HG02798 (cell line): ENCODE measurements at regions not wholly inside any gene's neighbourhood (a gene's known extent, or its start where the extent isn't known, plus 50 kb on each side); places are given as distances from the start of the nearest gene placed in this dataset.
"Not testable (repeated sequence)": the region's sequence is repeated elsewhere in the genome, so short reads cannot be mapped to it uniquely, and the experiment has no call there.

ENCODE experiments used
- ATAC-seq: cut with Tn5 transposase; IDR thresholded peaks from one replicate; pipeline ENCODE4 v1.9.1; 2021; ENCODE audit warnings: mild to moderate bottlenecking; ENCODE audit not compliant: unreplicated experiment, poor library complexity

DNA sequence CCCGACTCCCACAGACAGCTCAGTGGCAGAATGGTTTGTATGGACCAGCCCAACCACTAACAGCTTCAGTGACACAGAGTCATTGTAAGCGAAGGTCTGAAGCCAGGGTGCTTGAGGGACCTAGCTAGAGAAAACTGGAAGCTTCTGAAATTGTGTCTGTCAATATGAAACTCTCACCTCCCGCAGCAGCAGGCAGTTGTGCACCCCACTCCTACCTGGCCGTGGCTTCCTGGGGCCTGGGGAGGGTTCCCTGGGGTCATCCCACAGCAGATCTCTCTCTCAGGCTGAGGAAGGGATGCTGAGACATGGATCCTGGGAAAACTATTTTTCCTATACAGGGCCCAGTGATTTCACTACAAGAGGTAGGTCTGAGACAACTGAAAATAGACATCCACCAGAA lies 229.5 kb downstream of the TFCP2L1 start:
- ATAC-seq: no peak

DNA sequence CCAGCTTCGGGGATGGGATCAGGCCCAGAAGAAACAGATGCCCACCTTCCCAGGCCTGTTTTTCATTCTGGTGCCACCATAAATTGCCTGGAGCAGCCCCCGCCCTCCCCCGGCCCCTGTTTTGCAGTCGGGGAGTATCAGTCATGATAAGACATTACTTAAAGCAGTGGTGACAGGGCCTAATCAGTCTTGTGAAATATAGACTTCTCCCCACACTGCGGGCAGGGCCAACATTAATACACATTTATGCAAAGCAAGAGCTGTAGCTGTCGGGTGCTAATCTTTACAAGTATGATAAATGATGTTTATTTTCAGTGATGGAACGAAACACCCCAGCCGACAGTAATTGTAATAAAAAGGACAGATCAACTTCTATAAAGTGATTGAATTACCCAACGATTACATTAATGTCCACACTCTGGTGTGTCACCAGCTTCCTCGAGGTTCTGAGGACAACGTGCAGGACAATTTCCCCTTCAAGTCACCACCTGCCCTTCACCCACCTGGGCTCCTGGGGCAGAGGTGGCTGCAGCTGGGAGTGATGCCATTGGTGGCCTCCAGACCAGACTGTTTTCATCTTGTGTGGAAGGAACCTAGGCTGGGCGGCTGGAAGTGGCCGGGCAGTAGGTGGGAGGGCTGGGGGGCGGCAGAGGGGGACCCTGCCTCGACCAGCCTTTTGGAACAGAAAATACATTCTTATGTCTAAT lies 226.0 kb downstream of the TFCP2L1 start:
- no peak for ATAC-seq

DNA sequence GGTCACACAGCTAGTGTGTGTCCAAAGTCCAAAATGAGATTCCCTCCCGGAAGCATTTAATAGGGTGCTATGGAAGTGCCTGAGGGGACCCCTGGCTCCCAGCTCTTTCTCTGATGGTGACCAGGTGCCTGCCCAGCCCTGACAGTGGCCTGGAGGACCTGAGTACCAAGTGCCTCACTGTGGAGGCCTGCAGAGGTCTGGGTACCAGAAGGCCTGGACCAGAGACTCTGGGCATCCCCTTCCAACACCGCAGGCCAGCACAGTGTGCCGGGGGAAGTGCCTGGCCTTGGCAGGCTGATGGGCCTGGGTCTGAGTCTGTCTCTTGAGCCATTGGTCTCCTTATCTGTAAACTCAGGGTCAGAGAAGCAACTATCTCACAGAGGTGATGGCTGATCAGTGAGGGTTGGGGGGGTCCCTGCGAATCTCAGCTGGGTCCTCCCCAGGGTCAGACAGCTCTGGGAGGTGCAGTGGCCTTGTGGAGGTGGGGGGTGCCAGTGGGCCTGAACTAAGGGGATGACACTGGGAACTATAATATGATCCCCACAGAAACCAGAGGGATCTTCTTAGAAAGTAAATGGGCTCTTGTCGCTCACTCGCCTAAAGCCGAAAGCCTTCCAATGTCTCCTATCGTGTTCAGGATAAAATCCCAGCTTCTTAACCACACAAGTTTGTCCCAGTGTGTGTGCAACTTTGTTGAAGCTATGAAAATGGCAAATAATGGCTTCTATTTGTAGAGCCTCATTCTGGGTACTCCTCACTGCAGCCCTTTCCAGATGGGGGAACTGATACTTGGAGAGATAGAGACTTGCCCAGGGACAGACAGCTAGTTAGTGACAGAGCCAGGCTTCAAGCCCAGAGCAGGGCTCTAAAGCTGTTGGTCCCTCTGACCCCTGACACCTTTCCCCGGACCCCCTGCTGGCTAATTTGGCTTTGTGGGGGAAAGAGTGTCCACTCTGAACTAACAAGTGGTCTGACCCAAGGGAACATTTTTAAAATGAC lies 225.1 kb downstream of the TFCP2L1 start:
- ATAC-seq: no peak

DNA sequence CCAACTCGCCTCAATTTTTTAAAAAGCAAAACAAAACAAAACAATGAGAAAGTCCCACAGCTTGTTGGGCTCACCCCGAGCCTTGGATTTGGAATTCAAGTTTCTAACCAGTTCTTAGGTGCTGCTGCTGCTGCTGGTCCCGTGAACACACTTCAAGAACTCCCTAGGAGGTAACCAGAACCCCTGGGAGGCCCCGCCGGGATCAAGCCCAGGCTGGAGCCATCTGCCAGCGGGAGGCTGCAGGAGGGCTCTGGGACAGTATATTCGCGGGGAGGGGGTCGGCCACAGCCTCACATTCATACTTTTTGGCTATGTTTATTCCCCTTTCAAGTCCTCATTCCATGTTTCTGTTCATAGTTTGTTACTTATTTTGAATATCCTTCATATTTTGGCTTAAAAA lies 223.4 kb downstream of the TFCP2L1 start:
- ATAC-seq: no peak

DNA sequence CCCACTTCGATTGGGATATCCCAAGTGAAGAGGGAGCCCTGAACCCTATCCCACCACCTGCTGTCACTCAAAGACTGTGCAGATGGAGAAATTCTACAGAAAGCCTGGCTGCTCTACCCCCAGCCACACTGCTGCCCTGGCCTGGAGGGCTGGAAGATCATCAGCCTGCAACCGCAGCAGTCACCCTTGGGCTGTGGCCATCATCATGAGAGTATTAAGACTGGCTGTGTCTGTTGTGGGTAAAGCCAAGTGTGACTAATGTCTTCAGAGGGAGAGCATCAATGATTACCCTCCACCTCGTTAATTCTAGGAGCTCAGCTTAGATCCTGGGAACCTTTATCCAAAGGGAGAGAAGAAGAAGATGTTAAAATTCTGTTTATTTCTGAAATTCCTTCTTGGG lies 221.5 kb downstream of the TFCP2L1 start:
- no peak for ATAC-seq

DNA sequence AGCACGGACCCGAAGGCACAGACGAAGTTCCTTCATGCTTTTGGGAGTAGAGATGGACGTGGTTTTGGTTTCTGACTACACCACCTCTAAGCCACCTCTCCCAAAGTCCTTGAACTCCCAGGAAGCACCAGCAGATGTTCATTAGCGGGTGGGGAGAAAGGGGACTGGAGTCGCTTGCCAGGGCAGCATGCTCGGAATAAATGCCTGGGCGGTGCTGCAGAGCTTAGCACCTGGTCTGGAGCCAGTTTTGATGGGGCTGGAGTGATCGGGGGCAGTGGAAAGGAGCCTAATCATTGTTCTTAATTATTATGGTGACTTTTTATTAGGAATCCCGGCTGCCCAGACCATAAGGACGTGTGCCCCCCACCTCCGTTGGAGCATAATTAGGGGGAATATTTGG lies 220.8 kb downstream of the TFCP2L1 start:
- no peak for ATAC-seq

DNA sequence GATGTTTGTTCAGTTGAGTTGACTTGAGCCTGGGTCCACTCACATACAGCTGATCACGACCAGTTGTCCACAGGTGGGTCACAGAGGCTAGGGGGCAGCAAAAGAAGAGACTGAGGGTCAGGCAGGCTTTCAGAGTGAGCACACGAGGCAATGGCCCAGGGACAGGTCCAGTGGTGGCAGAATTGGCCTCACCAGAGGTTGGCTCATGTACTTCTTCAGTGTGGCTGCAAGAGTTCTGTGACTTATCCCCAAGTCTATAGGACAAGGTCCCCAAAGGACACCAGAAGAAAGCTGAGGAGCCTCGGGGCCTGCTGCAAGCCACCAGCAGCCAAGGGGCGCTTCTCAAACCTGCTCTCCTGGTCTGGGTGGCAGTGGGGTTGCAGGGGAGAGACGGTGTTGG lies 219.8 kb downstream of the TFCP2L1 start:
- no peak for ATAC-seq

DNA sequence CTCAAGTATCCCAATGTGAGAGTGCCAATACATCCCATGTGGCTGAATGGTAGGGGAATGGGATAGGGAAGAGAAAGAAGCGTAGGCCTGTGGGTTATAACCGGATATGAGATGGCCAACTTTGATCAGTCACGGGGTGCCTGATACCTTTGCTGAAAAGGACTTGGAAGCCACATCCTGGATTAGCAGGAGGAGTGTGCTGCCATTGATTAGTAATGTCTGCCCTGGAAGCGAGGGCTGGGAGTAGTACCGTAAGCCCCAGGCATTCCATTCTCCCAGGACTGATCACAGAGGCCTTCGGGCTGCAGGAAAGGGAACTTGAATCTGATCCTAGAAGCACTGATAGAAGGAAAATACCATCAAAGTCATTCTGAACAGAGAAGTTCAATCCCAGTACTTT lies 218.5 kb downstream of the TFCP2L1 start:
- no peak for ATAC-seq

DNA sequence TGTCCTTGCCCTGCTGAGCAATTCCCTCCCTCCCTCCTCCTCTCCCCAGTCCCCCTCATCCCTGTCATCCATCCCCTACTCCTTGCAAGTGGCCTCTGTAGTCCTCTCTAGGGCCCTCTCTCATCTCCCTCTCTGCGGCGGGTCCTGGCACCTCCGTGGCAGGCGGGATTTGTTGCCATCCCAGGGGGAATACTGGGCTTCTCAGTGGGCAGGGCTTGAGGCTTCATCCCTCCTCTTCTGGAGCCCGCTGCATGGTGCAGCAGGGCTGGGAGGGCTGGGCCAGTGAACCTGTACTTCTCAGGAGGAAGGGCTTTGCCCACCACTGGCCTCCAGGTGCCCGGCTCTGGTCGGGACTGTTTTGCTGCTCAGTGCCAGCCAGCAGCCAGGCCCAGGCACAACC lies 216.2 kb downstream of the TFCP2L1 start:
- ATAC-seq: no peak

DNA sequence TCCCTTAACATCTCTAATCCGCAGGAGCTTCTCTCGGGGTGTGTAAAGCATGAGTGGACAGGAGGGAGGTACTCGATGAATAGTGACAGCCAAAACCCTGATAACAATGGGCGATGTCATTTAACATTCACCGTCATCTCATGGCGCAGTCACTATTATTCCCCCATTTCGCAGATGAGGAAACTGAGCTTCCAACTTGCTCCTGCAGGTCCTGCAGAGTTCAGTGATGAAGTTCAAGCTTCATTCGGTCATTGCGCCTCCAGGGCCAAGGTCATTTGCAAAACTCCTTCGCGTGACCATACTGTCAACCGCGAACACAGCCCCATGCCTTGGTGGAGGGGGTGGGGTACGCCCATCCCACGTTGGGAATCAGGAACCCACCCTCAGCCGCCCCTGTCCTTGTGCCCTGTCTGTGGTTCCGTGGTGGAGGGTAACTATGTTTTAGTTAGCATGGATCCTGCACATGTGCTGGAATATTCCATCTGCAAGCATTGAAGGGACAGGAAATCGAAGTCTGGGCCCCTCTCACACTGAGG lies 215.5 kb downstream of the TFCP2L1 start:
- no peak for ATAC-seq

DNA sequence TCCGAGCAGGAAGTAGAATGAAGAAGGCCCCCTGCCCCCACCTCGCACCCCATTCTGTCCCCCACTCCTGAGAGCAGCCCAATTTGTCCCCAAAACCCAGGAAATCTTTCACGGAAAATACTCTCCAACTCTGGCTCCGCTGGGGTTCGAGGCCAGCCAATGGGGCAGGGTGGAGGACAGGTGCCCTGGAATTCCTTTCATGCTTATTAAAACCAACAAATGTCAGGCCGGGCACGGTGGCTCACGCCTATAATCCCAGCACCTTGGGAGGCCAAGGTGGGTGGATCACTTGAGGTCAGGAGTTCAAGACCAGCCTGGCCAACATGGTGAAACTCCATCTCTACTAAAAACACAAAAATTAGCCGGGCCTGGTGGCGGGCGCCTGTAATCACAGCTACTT lies 214.9 kb downstream of the TFCP2L1 start:
- ATAC-seq: not testable (repeated sequence)

DNA sequence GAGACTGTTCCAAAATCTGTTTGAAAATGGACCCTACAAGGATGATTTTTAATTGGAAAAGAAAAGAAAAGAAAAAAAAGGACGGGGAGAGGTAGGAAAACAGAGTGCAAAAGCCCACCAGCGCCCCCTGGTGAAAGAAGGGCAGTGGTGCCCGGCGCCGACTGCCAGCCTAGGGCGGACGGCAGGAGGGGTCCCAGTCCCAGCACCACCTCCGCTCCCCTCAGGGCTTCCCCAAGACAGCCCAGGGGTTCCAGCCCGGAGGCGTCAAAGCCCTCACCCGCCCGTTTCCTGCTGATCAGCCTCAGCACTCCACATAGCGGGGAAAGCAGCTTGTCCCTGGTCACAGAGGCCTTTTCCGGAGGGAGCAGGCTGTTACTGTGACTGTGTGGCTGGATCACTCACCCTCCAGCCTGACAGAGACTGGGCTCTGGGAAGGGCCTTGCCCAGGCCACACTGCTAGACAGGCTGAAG lies 213.9 kb downstream of the TFCP2L1 start:
- peak; percentile 50 for ATAC-seq

DNA sequence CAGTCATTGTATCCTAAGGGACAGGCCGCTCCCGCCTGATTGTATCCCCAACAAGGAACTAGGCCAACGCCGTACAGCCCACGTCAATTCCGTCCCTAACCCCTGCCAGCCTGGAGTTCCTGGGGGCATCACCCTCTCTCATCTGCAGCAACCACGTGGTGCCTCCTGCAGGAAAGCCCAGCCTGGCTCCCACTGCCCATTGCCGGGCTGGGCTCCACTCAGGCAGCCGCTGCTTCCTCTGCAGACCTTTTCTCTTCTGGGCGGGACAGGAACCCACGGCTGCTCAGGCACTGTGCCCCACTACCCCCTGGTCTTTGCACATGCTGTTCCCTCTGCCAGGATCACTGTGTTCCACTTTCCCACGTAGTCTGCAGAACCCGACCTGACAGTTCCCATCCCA lies 212.2 kb downstream of the TFCP2L1 start:
- no peak for ATAC-seq

DNA sequence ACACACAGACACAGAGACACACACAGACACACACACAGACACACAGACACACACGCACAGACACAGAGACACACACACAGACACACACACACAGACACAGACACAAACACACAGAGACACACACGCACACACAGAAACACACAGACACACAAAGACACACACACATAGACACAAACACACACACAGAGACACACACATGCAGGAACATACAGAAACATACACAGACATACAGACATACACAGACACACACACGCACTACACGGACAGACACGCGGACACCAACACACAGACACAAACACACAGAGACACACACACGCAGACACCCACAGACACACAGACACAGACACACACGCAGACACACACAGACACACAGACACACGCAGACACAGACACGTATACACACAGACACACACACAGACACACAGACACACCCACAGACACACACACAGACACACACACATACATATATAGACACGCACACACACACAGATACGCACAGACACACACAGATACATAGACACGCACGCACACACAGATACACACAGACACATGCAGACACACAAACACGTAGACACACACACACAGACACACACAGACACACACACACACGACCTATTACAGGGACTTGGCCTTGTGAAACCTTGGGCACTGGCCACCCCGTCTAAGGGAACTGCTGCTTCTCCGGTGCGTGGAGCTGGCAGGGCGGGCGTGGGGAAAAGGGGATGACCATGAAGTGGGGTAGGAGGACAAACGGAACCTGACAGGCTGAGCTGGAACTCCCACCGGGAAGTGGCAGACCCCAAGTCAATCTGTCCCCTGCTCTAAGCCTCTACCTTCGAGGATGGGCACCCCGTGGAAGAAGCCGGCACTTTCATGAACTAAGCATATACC lies 211.4 kb downstream of the TFCP2L1 start:
- ATAC-seq: no peak

DNA sequence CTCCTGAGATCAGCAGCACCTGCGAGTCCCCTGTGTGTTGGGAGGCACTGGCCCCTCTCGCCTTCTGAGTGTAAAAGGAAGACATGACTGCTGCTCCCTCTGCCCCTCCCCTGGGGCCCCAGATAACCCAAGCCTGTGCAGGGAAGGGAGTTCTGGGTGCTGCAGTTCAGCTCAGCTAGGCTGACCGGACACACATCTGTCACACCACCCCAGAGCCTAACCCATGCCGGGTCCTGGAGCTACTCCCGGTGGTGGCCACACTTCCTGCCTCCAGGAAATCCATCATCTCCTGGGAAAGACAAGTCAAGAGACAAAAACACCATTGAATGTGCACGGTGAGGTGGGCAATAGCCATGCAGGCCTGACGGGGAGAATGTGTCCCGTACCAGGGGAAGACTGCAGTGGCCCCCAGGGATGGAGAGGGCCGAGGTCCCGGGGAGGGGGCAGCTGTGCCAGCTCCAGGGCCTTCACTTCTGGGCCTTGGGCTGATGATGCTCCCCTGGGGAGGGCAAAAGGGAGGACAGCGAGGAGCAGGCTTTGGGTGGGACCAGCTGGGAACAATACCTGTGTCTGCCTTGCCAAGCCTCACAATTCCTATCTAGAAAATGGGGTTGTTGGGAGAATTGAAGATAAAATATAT lies 210.6 kb downstream of the TFCP2L1 start:
- ATAC-seq: no peak

DNA sequence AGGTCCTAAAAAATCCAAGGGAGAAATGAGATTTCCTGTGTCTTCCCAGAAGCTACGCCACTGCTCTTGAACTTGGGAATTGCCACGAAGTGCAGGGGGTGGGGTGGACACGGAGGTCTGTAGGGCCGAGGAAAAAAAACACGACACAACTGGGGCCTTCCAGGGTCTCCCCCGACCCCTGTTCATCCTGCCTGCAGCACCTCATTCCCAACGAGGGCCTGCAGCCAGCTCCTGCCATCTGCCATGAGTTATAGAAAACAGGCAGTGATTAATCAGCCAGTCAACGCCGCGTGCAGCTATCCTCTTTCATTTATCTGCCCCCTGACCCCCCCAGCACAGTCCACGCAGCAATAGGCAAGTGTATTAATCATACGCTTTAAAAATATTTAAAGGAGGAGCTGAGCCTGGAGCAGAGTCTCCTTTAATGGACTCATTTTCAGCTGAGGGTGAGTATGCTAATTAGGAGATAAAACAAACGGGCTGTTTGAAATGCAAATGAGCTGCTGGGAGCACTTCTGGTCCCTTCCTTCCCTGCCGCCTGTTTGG lies 209.9 kb downstream of the TFCP2L1 start:
- no peak for ATAC-seq

DNA sequence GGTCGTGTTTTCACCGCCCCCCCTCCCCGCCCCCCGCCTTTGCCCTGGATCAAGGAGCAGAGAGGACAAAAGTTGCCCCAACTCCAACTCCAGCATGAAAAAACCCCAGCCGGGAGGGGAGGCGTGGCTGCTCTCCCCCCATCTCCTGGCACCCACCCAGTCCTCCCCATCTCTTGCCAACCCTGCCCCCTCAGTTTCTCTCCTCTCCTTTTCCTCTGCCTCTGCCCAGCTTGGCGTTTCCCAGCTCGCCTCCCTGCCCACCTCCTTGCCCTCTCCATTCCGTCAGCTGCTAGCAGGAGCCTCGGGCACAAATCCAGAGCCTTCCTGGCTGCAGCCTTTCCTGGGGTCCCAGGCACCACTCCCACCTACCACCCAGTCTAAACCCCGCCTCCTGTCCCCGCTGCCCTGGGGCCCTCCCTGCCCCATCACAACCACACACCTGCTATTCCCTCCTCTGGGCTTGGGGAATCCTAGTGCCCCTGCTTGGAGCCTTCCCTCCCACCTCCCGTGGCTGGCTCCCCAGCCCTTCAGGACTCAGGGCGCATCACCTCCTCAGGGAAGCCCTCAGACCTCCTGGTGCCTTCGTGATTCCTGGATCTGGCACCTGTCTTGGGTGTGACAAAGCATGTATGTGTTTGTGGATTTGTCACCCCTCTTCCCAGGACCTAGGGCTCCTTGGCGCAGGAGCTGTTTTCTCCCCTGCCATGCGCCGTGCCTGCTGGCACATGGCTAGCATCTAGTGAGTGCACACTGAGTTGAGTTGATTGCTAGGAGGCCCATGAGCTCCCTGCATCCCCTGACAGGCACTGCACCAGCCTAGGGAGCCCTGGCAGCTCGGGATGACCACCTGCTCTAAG lies 209.1 kb downstream of the TFCP2L1 start:
- no peak for ATAC-seq

DNA sequence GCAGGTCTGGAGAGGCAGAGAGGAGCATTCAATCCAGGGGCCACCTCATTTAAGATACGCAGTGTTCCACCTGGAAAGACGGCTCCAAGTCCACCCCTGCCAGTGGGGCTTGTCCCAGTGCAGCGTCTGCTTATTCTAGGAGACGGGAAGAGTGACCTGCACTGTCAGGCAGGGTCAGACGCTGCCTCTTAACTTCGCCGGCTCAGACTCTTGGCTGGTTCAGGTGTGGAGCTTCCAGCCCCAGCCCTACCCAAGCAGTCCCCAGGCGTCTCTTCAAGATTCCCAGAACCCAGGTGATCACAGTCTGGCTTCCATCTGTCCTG lies 208.5 kb downstream of the TFCP2L1 start:
- ATAC-seq: no peak
